ENCODE measurements at regions not wholly inside any gene's neighbourhood (a gene's known extent, or its start where the extent isn't known, plus 50 kb on each side); places are given as distances from the start of the nearest gene placed in this dataset.

DNA sequence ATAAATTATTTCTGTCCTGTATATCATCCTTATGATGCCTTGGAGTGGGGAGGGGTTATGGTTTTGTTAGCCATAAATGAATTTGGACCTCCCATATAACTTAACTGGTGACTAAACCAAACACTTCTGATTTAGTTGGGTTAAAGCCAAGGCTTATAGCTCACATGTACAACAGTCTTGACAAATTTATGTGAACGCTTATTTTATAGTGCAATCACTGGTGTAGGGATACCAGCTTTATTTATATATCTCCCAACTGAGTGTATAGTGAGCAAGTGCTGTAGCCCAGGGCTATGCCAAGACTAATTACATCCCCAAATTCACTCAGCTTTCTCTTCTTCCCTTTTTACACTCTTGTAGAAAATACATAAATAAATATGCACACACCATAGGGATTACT, 956.2 kb downstream of the SORCS3 start:
- Histone ChIP-seq H3K9ac (ENCODE audit: control insufficient read depth, extremely low read depth, insufficient read depth, low read length) (no peak overlapping the region), H3K4me2 (ENCODE audit: control insufficient read depth, extremely low read depth, insufficient read depth, low read depth, low read length) (no peak overlapping the region), H3K79me2 (ENCODE audit: control insufficient read depth, insufficient read depth, low read length) (no peaks in the 10 kb centered on the region), H4K20me1 (ENCODE audit: control insufficient read depth, extremely low read depth, insufficient read depth, low read length) (no peaks in the 10 kb centered on the region), H2AFZ (ENCODE audit: control insufficient read depth, low read length) (no peak overlapping the region), H3K36me3 (ENCODE audit: control insufficient read depth in 2 of 2, extremely low read depth in 1 of 2, insufficient read depth in 2 of 2, low read length in 2 of 2) (no peaks in the 10 kb centered on the region), H3K27me3 (ENCODE audit: control insufficient read depth, extremely low read depth, insufficient read depth, low read length) (no peaks in the 10 kb centered on the region), H3K4me3 (ENCODE audit: control insufficient read depth in 2 of 3, extremely low read depth in 1 of 3, insufficient read depth in 2 of 3, low read depth in 1 of 3, low read length in 3 of 3) (no peak overlapping the region), H3K27ac (ENCODE audit: control insufficient read depth, insufficient read depth, low read length) (no peak overlapping the region), H3K9me1 (ENCODE audit: control insufficient read depth, extremely low read depth, insufficient read depth, low read length) (no peaks in the 10 kb centered on the region), H3K4me1 (ENCODE audit: control insufficient read depth, extremely low read depth, insufficient read depth, low read length) (no peaks in the 10 kb centered on the region), H3K9me3 (ENCODE audit: control insufficient read depth, low read depth, low read length) (no peaks in the 10 kb centered on the region)
- no peak for DNase-seq (ENCODE audit: low read depth, low spot score)
- TF ChIP-seq, protein P1, sequence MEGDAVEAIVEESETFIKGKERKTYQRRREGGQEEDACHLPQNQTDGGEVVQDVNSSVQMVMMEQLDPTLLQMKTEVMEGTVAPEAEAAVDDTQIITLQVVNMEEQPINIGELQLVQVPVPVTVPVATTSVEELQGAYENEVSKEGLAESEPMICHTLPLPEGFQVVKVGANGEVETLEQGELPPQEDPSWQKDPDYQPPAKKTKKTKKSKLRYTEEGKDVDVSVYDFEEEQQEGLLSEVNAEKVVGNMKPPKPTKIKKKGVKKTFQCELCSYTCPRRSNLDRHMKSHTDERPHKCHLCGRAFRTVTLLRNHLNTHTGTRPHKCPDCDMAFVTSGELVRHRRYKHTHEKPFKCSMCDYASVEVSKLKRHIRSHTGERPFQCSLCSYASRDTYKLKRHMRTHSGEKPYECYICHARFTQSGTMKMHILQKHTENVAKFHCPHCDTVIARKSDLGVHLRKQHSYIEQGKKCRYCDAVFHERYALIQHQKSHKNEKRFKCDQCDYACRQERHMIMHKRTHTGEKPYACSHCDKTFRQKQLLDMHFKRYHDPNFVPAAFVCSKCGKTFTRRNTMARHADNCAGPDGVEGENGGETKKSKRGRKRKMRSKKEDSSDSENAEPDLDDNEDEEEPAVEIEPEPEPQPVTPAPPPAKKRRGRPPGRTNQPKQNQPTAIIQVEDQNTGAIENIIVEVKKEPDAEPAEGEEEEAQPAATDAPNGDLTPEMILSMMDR (optimal IDR thresholded peaks at IDR 0.05 in 1 of 3, IDR thresholded peaks at IDR 0.05 in 1 of 3, conservative IDR thresholded peaks at IDR 0.05 in 1 of 3; ENCODE audit: extremely low read depth in 1 of 3, insufficient read depth in 2 of 3, low read length in 3 of 3) = no peak
- TF ChIP-seq EZH2 (IDR thresholded peaks at IDR 0.05; ENCODE audit: low read length) = no peak
- dilution Hi-C loops (cut with MboI; ENCODE audit: extremely low pct_ligation_motif_present, low sequenced_read_pairs) = no loop called here
- no peak for FAIRE-seq

DNA sequence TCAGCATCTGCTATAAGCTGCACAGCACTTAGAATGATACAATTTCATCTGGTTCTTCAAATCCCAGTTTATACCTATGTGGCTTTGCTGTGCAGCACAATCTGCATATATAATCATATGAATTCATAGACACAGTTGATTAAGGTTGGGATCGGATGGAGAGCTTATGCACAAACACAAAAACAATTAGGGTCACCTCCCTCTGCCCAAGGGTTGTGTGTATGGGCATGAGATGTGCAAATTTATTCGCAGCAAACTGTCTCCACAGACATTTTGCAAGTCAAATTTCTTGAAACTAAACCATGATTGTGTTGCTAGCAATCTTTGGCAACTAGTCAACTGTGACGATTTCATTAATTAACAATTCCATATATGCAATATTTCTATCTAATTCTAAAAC, 955.7 kb downstream of the SORCS3 start:
- Histone ChIP-seq H3K4me2 (ENCODE audit: control insufficient read depth, extremely low read depth, insufficient read depth, low read depth, low read length) (no peak overlapping the region), H3K27me3 (ENCODE audit: control insufficient read depth, extremely low read depth, insufficient read depth, low read length) (no peaks in the 10 kb centered on the region), H2AFZ (ENCODE audit: control insufficient read depth, low read length) (no peak overlapping the region), H3K27ac (ENCODE audit: control insufficient read depth, insufficient read depth, low read length) (no peak overlapping the region), H3K79me2 (ENCODE audit: control insufficient read depth, insufficient read depth, low read length) (no peaks in the 10 kb centered on the region), H3K9me1 (ENCODE audit: control insufficient read depth, extremely low read depth, insufficient read depth, low read length) (no peaks in the 10 kb centered on the region), H3K9ac (ENCODE audit: control insufficient read depth, extremely low read depth, insufficient read depth, low read length) (no peak overlapping the region), H3K9me3 (ENCODE audit: control insufficient read depth, low read depth, low read length) (no peaks in the 10 kb centered on the region), H4K20me1 (ENCODE audit: control insufficient read depth, extremely low read depth, insufficient read depth, low read length) (no peaks in the 10 kb centered on the region), H3K4me1 (ENCODE audit: control insufficient read depth, extremely low read depth, insufficient read depth, low read length) (no peaks in the 10 kb centered on the region), H3K4me3 (ENCODE audit: control insufficient read depth in 2 of 3, extremely low read depth in 1 of 3, insufficient read depth in 2 of 3, low read depth in 1 of 3, low read length in 3 of 3) (no peak overlapping the region), H3K36me3 (ENCODE audit: control insufficient read depth in 2 of 2, extremely low read depth in 1 of 2, insufficient read depth in 2 of 2, low read length in 2 of 2) (no peaks in the 10 kb centered on the region)
- no peak for FAIRE-seq
- DNase-seq (ENCODE audit: low read depth, low spot score) = no peak
- no peak for TF ChIP-seq EZH2 (IDR thresholded peaks at IDR 0.05; ENCODE audit: low read length)
- TF ChIP-seq, protein P1 (optimal IDR thresholded peaks at IDR 0.05 in 1 of 3, IDR thresholded peaks at IDR 0.05 in 1 of 3, conservative IDR thresholded peaks at IDR 0.05 in 1 of 3; ENCODE audit: extremely low read depth in 1 of 3, insufficient read depth in 2 of 3, low read length in 3 of 3) = no peak
- dilution Hi-C loops (cut with MboI; ENCODE audit: extremely low pct_ligation_motif_present, low sequenced_read_pairs) = no loop called here

Measured in keratinocyte (primary cell).